ENCODE measurements at regions not wholly inside any gene's neighbourhood (a gene's known extent, or its start where the extent isn't known, plus 50 kb on each side); places are given as distances from the start of the nearest gene placed in this dataset.

- no peak overlapping the region for H3K27ac ChIP-seq (ENCODE audit: extremely low read length, insufficient read depth, low read length)
- H3K9me3 ChIP-seq (ENCODE audit: low read length) = no peaks in the 10 kb centered on the region
- FAIRE-seq (no peak), ATAC-seq (no peak), DNase-seq (ENCODE audit: low spot score) (no peak)
- H3K36me3 ChIP-seq (replicated peaks in 1 of 2; ENCODE audit: control insufficient read depth in 1 of 2, insufficient read depth in 2 of 2, low read length in 2 of 2) = no peaks in the 10 kb centered on the region
- in situ Hi-C loops (cut with HindIII; ENCODE audit: extremely low pct_ligation_motif_present, low pct_unique_long_range_greater_than_20kb) (no loop called here), intact Hi-C loops (cut with micrococcal nuclease; ENCODE audit: unreplicated experiment) (no loop called here)
- H3K9ac ChIP-seq (ENCODE audit: insufficient read depth, low read depth, low read length) = no peak overlapping the region
- H3K4me3 ChIP-seq (replicated peaks in 1 of 3; ENCODE audit: insufficient read depth in 1 of 3, low read depth in 2 of 3, low read length in 3 of 3) = no peak overlapping the region
- no peak overlapping the region for H3K4me2 ChIP-seq (ENCODE audit: low read depth, low read length)
- no peaks in the 10 kb centered on the region for H3K27me3 ChIP-seq (ENCODE audit: control insufficient read depth in 1 of 2, insufficient read depth in 2 of 2, low read length in 2 of 2)
- POLR2A ChIA-PET = no interaction called here
- CTCF ChIA-PET (ENCODE audit: low intra/inter-chr PET ratio, low total read pairs) = no interaction called here
- TF ChIP-seq KMT2A (CRISPR knock-in tag; IDR thresholded peaks at IDR 0.05) (no peak), ZNF687 (CRISPR knock-in tag; IDR thresholded peaks at IDR 0.05) (no peak), ZNF34 (CRISPR knock-in tag; IDR thresholded peaks at IDR 0.05; ENCODE audit: borderline replicate concordance) (no peak), THYN1 (CRISPR knock-in tag; IDR thresholded peaks at IDR 0.05; ENCODE audit: borderline replicate concordance, low read depth) (no peak), NFYC (CRISPR knock-in tag; IDR thresholded peaks at IDR 0.05) (no peak), HNF1A (IDR thresholded peaks at IDR 0.05; ENCODE audit: low read depth) (no peak), HNF1A (CRISPR knock-in tag; IDR thresholded peaks at IDR 0.05; ENCODE audit: borderline replicate concordance) (no peak), SP4 (CRISPR knock-in tag; IDR thresholded peaks at IDR 0.05) (no peak), ZNF83 (CRISPR knock-in tag; IDR thresholded peaks at IDR 0.05; ENCODE audit: borderline replicate concordance) (no peak), ZBTB7A (CRISPR knock-in tag; IDR thresholded peaks at IDR 0.05) (no peak), MTA3 (CRISPR knock-in tag; IDR thresholded peaks at IDR 0.05) (no peak), ZNF7 (CRISPR knock-in tag; IDR thresholded peaks at IDR 0.05) (no peak), ZNF598 (CRISPR knock-in tag; IDR thresholded peaks at IDR 0.05; ENCODE audit: borderline replicate concordance) (no peak), IRX3 (CRISPR knock-in tag; IDR thresholded peaks at IDR 0.05; ENCODE audit: borderline replicate concordance, low read depth) (no peak), NFE2 (CRISPR knock-in tag; IDR thresholded peaks at IDR 0.05) (no peak), YY1 (IDR thresholded peaks at IDR 0.05; ENCODE audit: insufficient read depth, insufficient replicate concordance, low read depth, low read length) (no peak), ZNF562 (CRISPR knock-in tag; IDR thresholded peaks at IDR 0.05; ENCODE audit: borderline replicate concordance) (no peak)
- H3K4me1 ChIP-seq (ENCODE audit: insufficient read depth, low read length) = no peaks in the 10 kb centered on the region
- H3K79me2 ChIP-seq (ENCODE audit: insufficient read depth, low read length) = no peaks in the 10 kb centered on the region
- no peaks in the 10 kb centered on the region for H4K20me1 ChIP-seq (ENCODE audit: insufficient read depth, low read length)
- H2AFZ ChIP-seq (ENCODE audit: low read length) = no peak overlapping the region
- no TSS peak for BruUV-seq (replicated peaks)
- WGBS (ENCODE audit: low lambda C conversion rate) = 0% methylated on average over 1 of the region's 1 CpG
Observed at GRCh38 chr17:34143430-34143829, 111.7 kb upstream of the CCL2 start.

Data from HepG2 (cell line).